GM19467 (cell line): ENCODE measurements at regions not wholly inside any gene's neighbourhood (a gene's known extent, or its start where the extent isn't known, plus 50 kb on each side); places are given as distances from the start of the nearest gene placed in this dataset.
"Not testable (repeated sequence)": the region's sequence is repeated elsewhere in the genome, so short reads cannot be mapped to it uniquely, and the experiment has no call there.

Experiments
- ATAC-seq: cut with Tn5 transposase; IDR thresholded peaks from one replicate; pipeline ENCODE4 v1.9.1; 2021; ENCODE audit warnings: mild to moderate bottlenecking, moderate library complexity; ENCODE audit not compliant: unreplicated experiment

GRCh38 chr5:6082685-6083084, 295.7 kb downstream of the MED10 start:
- ATAC-seq = no peak

GRCh38 chr5:6081727-6082210, 296.6 kb downstream of the MED10 start:
- ATAC-seq = no peak

GRCh38 chr5:6080930-6081726, 297.2 kb downstream of the MED10 start:
- ATAC-seq = no peak

GRCh38 chr5:6080436-6080835, 297.9 kb downstream of the MED10 start:
- ATAC-seq = no peak

- ATAC-seq = no peak
Observed at GRCh38 chr5:6078881-6079280, 299.5 kb downstream of the MED10 start.

GRCh38 chr5:6076341-6077239, 301.8 kb downstream of the MED10 start:
- ATAC-seq = no peak

- ATAC-seq = not testable (repeated sequence)
Observed at GRCh38 chr5:6072488-6072887, 305.9 kb downstream of the MED10 start.

GRCh38 chr5:6069496-6070185, 308.7 kb downstream of the MED10 start:
- no peak for ATAC-seq

GRCh38 chr5:6066016-6066415, 312.3 kb downstream of the MED10 start:
- no peak for ATAC-seq

- no peak for ATAC-seq
Observed at GRCh38 chr5:6059137-6059800, 319.1 kb downstream of the MED10 start.

GRCh38 chr5:6058055-6058715, 320.2 kb downstream of the MED10 start:
- ATAC-seq = no peak

GRCh38 chr5:6056280-6056679, 322.1 kb downstream of the MED10 start:
- no peak for ATAC-seq

- ATAC-seq = no peak
Observed at GRCh38 chr5:6049662-6050061, 328.7 kb downstream of the MED10 start.

GRCh38 chr5:6048746-6049145, 329.6 kb downstream of the MED10 start:
- ATAC-seq = no peak

GRCh38 chr5:6046296-6046967, 331.9 kb downstream of the MED10 start:
- no peak for ATAC-seq

GRCh38 chr5:6043491-6044310, 334.6 kb downstream of the MED10 start:
- no peak for ATAC-seq

- no peak for ATAC-seq
Observed at GRCh38 chr5:6041977-6042550, 336.3 kb downstream of the MED10 start.

- ATAC-seq = no peak
Observed at GRCh38 chr5:6039111-6039510, 339.2 kb downstream of the MED10 start.
